Astrocyte (in vitro differentiated cells and primary cell): ENCODE measurements at regions not wholly inside any gene's neighbourhood (a gene's known extent, or its start where the extent isn't known, plus 50 kb on each side); places are given as distances from the start of the nearest gene placed in this dataset.
"Not testable (repeated sequence)": the region's sequence is repeated elsewhere in the genome, so short reads cannot be mapped to it uniquely, and the experiment has no call there.

Experiments used
- CTCF ChIP-seq: IDR thresholded peaks from 2 replicates; pipeline ENCODE4 v1.5.1; 2011; ENCODE audit warnings: low read depth, mild to moderate bottlenecking, inconsistent platforms, low read length, moderate library complexity; ENCODE audit not compliant: insufficient read depth
- EZH2 ChIP-seq: IDR thresholded peaks from 2 replicates; pipeline ENCODE4 v1.6.1; 2012; ENCODE audit warnings: mild to moderate bottlenecking, low read length, inconsistent platforms; ENCODE audit not compliant: insufficient read depth

DNA sequence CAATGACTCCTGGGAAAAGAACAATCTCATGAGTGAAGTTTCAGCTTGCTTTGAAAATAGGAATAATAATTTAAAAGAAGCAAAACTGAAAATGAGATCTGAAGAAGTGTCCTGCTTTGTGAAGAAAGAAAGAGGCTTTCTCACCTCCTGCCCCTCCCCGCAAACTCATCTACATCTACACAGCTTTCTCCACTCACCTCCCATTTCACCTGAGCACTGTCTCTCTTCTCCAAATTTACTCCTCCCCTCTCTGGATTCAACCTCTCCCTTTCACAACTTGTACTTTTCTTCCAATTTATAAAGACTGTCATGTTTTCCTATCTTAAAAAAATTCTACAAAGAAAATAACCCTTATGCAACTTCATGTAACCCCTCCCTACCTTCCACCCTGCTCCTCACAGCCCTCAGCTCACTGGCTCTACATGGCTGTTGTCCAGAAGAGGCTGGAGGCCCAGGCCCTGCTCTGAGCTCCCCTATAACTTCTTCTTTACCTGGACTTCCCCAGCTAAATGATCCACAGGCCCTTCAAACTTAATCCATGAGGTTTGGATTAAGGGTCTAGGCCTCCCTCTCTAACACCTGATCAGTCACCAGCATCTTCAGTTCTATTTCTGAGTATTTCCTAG is 188.3 kb upstream of the VIPR2 start:
- TF ChIP-seq CTCF, EZH2: not testable (repeated sequence)
